Sciatic nerve (tissue), 2 donors: ENCODE measurements at regions not wholly inside any gene's neighbourhood (a gene's known extent, or its start where the extent isn't known, plus 50 kb on each side); places are given as distances from the start of the nearest gene placed in this dataset.

Source experiments
- ATAC-seq: fragments of 200-7000 bp; cut with Tn5 transposase; one replicate; pipeline ENCODE4 v1.9.1; 2020; ENCODE audit warnings: mild to moderate bottlenecking, moderate library complexity
- DNase-seq: peaks from one replicate; pipeline ENCODE4 v3.0.0-alpha.2; 2020; ENCODE audit warnings: low spot score
- intact Hi-C: fragments of 100-400 bp; cut with DNase I; formaldehyde crosslinking; loops from one replicate; pipeline ENCODE4 v1.14.2; 2022
- donor health status: DM: no; HTN: no; CAD: no.
- donor health status: DM: no; HTN: no; CAD: no.

GRCh38 chr2:12950957-12951656, 234.4 kb downstream of the TRIB2 start:
- ATAC-seq (no peak), DNase-seq (no peak)
- intact Hi-C loops = no loop called here

GRCh38 chr2:12951657-12951973, 234.9 kb downstream of the TRIB2 start:
- no peak for ATAC-seq
- intact Hi-C loops = no loop called here
- no peak for DNase-seq

GRCh38 chr2:12953596-12953995, 236.9 kb downstream of the TRIB2 start:
- no peak for DNase-seq
- no peak for ATAC-seq
- intact Hi-C loops = no loop called here

GRCh38 chr2:12955864-12956263, 239.1 kb downstream of the TRIB2 start:
- intact Hi-C loops = no loop called here
- ATAC-seq (no peak), DNase-seq (no peak)

- intact Hi-C loops = no loop called here
- ATAC-seq = no peak
- DNase-seq = no peak
Observed at GRCh38 chr2:12957251-12957650, 240.5 kb downstream of the TRIB2 start.

- no peak for DNase-seq
- intact Hi-C loops = no loop called here
- ATAC-seq = no peak
Observed at GRCh38 chr2:12959935-12960334, 243.2 kb downstream of the TRIB2 start.

- DNase-seq = no peak
- ATAC-seq = no peak
- intact Hi-C loops = no loop called here
Observed at GRCh38 chr2:12960671-12961070, 243.9 kb downstream of the TRIB2 start.

- intact Hi-C loops = no loop called here
- ATAC-seq (no peak), DNase-seq (no peak)
Observed at GRCh38 chr2:12964904-12965539, 248.3 kb downstream of the TRIB2 start.

GRCh38 chr2:12965540-12966269, 249.0 kb downstream of the TRIB2 start:
- DNase-seq (no peak), ATAC-seq (peak; percentile 74)
- intact Hi-C loops = no loop called here

GRCh38 chr2:12967804-12968203, 251.1 kb downstream of the TRIB2 start:
- ATAC-seq (no peak), DNase-seq (no peak)
- intact Hi-C loops = no loop called here

- intact Hi-C loops = no loop called here
- DNase-seq = no peak
- ATAC-seq = no peak
Observed at GRCh38 chr2:12968399-12968798, 251.7 kb downstream of the TRIB2 start.

- intact Hi-C loops = no loop called here
- DNase-seq (no peak), ATAC-seq (no peak)
Observed at GRCh38 chr2:12970861-12971260, 254.1 kb downstream of the TRIB2 start.

GRCh38 chr2:12971581-12972365, 255.0 kb downstream of the TRIB2 start:
- ATAC-seq = no peak
- DNase-seq = no peak
- intact Hi-C loops = no loop called here

- DNase-seq = no peak
- intact Hi-C loops = no loop called here
- no peak for ATAC-seq
Observed at GRCh38 chr2:12978066-12978835, 261.5 kb downstream of the TRIB2 start.

- intact Hi-C loops = no loop called here
- ATAC-seq (peak; percentile 45), DNase-seq (no peak)
Observed at GRCh38 chr2:12979066-12979465, 262.3 kb downstream of the TRIB2 start.

- intact Hi-C loops = no loop called here
- ATAC-seq = peak; percentile 20
- DNase-seq = no peak
Observed at GRCh38 chr2:12980817-12981216, 264.1 kb downstream of the TRIB2 start.

- no peak for DNase-seq
Observed at GRCh38 chr2:12982149-12982584, 265.4 kb downstream of the TRIB2 start.

GRCh38 chr2:12987246-12987645, 270.5 kb downstream of the TRIB2 start:
- ATAC-seq = no peak
- intact Hi-C loops = no loop called here

More at GRCh38 chr2:12982149-12982584, 265.4 kb downstream of the TRIB2 start:
- no peak for ATAC-seq
- intact Hi-C loops = no loop called here

GRCh38 chr2:12988279-12988678, 271.5 kb downstream of the TRIB2 start:
- DNase-seq (no peak), ATAC-seq (no peak)
- intact Hi-C loops = no loop called here

More at GRCh38 chr2:12987246-12987645, 270.5 kb downstream of the TRIB2 start:
- DNase-seq = no peak
